OCI-LY3 (cell line): ENCODE measurements at regions not wholly inside any gene's neighbourhood (a gene's known extent, or its start where the extent isn't known, plus 50 kb on each side); places are given as distances from the start of the nearest gene placed in this dataset.

Experiments
- H2AFZ ChIP-seq: fragments of 200-600, 300-600 bp; shearing (Covaris generic); 2 replicates; pipeline ENCODE4 v1.6.0; 2014; ENCODE audit warnings: antibody characterized with exemption, low read depth, low read length
- H3K27ac ChIP-seq: fragments of 200-600, 300-600 bp; sonication (generic); 2 replicates; pipeline ENCODE4 v1.5.1; 2014; ENCODE audit warnings: mild to moderate bottlenecking, low read length, moderate library complexity, mixed read lengths
- H3K27me3 ChIP-seq: fragments of 200-600, 300-600 bp; sonication (generic); 2 replicates; pipeline ENCODE4 v1.6.1; 2014; ENCODE audit warnings: low read depth, low read length, mixed read lengths
- H3K36me3 ChIP-seq: fragments of 200-600, 300-600 bp; sonication (generic); replicated peaks from 2 replicates; pipeline ENCODE3; 2014; ENCODE audit warnings: low read depth, low read length, mixed read lengths
- H3K4me1 ChIP-seq: fragments of 300-600, 200-600 bp; sonication (generic); 2 replicates; pipeline ENCODE4 v1.6.1; 2014; ENCODE audit warnings: low read length, mixed read lengths
- H3K4me2 ChIP-seq: fragments of 200-600, 300-600 bp; sonication (generic); 2 replicates; pipeline ENCODE4 v1.6.1; 2014; ENCODE audit warnings: low read length, mixed read lengths
- H3K4me3 ChIP-seq: fragments of 300-600, 200-600 bp; sonication (generic); 2 replicates; pipeline ENCODE4 v1.5.1; 2014; ENCODE audit warnings: antibody characterized with exemption, mild to moderate bottlenecking, low read length, moderate library complexity
- H3K79me2 ChIP-seq: fragments of 300-600, 200-600 bp; shearing (Covaris generic); 2 replicates; pipeline ENCODE4 v1.6.1; 2014; ENCODE audit warnings: mild to moderate bottlenecking, low read length, mixed read lengths
- H3K9ac ChIP-seq: fragments of 300-600, 200-600 bp; shearing (Covaris generic); 2 replicates; pipeline ENCODE4 v1.6.0; 2014; ENCODE audit warnings: mild to moderate bottlenecking, low read length, moderate library complexity
- H3K9me3 ChIP-seq: fragments of 200-600, 300-600 bp; shearing (Covaris generic); 2 replicates; pipeline ENCODE4 v1.6.1; 2014; ENCODE audit warnings: low read length, mixed read lengths; ENCODE audit not compliant: insufficient read depth
- H4K20me1 ChIP-seq: fragments of 200-600, 300-600 bp; sonication (generic); 2 replicates; pipeline ENCODE4 v1.6.1; 2016; ENCODE audit warnings: low read length, mixed read lengths; ENCODE audit not compliant: insufficient read depth
- EZH2phosphoT487 ChIP-seq: fragments of 200-600 bp; shearing (Covaris generic); IDR thresholded peaks from 2 replicates; pipeline ENCODE4 v1.6.1; 2018; ENCODE audit warnings: antibody characterized with exemption, mixed run types, low read depth
- TF ChIP-seq, protein P1 (sequence below): fragments of 200-600, 300-600 bp; sonication (generic); IDR thresholded peaks from 2 replicates; pipeline ENCODE4 v1.5.1; 2014; ENCODE audit warnings: antibody characterized with exemption, low read length, low read depth

DNA sequence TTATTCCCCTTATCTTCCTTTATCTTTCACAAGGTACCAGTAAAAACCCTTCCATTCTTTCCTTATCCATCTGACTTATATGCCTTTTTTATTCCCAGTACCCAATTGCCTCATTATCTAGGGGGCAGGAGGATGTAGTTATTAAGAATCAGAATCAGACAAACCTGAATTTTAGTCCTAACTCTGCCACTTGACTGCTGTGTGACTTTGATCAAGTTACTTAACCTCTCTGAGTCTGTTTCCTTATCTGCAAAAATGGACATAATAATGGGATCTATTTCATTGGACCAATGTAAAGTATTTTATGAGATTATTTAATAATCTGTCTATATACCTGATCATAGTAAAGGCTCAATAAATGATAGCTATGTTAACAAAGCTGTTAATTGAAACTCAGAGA is 59.6 kb upstream of the SIX3 start:
- no peaks in the 10 kb centered on the region for H3K36me3 ChIP-seq
- no peak overlapping the region for H2AFZ ChIP-seq
- H3K9me3 ChIP-seq, result no peaks in the 10 kb centered on the region
- peaks cover 17% of the 10 kb centered on the region; the same call in 1 of the 2 replicates for H3K27me3 ChIP-seq
- TF ChIP-seq, protein P1, sequence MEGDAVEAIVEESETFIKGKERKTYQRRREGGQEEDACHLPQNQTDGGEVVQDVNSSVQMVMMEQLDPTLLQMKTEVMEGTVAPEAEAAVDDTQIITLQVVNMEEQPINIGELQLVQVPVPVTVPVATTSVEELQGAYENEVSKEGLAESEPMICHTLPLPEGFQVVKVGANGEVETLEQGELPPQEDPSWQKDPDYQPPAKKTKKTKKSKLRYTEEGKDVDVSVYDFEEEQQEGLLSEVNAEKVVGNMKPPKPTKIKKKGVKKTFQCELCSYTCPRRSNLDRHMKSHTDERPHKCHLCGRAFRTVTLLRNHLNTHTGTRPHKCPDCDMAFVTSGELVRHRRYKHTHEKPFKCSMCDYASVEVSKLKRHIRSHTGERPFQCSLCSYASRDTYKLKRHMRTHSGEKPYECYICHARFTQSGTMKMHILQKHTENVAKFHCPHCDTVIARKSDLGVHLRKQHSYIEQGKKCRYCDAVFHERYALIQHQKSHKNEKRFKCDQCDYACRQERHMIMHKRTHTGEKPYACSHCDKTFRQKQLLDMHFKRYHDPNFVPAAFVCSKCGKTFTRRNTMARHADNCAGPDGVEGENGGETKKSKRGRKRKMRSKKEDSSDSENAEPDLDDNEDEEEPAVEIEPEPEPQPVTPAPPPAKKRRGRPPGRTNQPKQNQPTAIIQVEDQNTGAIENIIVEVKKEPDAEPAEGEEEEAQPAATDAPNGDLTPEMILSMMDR, result no peak
- TF ChIP-seq EZH2phosphoT487, result no peak
- H3K79me2 ChIP-seq, result no peaks in the 10 kb centered on the region
- no peaks in the 10 kb centered on the region for H4K20me1 ChIP-seq
- no peak overlapping the region for H3K9ac ChIP-seq
- no peaks in the 10 kb centered on the region for H3K4me1 ChIP-seq
- H3K4me3 ChIP-seq, result no peak overlapping the region
- H3K4me2 ChIP-seq, result no peak overlapping the region
- H3K27ac ChIP-seq, result no peak overlapping the region

DNA sequence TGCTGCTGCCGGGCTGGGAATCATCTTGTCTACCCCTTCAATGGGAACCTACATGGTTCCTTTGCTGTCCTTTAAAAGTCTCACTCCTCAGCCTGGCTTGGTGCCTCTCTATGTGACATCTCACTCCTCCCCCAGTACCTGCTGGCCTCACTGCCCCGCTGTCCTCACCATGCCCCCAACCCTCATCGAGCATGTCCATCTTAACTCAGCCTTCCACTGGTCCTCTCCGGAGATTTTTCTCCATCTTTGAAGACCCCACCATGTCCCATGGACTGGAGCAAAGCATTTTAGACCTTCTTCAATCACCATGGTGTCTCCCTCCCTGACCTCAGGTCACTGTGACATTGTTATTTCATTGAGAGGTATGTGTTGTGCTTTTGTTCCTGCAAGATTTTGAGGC is 58.1 kb upstream of the SIX3 start:
- H3K9me3 ChIP-seq, result no peaks in the 10 kb centered on the region
- H3K79me2 ChIP-seq, result no peaks in the 10 kb centered on the region
- no peaks in the 10 kb centered on the region for H3K36me3 ChIP-seq
- no peak overlapping the region for H2AFZ ChIP-seq
- no peak overlapping the region for H3K4me3 ChIP-seq
- H3K27ac ChIP-seq, result no peak overlapping the region
- TF ChIP-seq, protein P1, result no peak
- TF ChIP-seq EZH2phosphoT487, result no peak
- peaks cover 17% of the 10 kb centered on the region; the same call in 1 of the 2 replicates for H3K27me3 ChIP-seq
- no peaks in the 10 kb centered on the region for H4K20me1 ChIP-seq
- no peaks in the 10 kb centered on the region for H3K4me1 ChIP-seq
- no peak overlapping the region for H3K9ac ChIP-seq
- H3K4me2 ChIP-seq, result no peak overlapping the region

DNA sequence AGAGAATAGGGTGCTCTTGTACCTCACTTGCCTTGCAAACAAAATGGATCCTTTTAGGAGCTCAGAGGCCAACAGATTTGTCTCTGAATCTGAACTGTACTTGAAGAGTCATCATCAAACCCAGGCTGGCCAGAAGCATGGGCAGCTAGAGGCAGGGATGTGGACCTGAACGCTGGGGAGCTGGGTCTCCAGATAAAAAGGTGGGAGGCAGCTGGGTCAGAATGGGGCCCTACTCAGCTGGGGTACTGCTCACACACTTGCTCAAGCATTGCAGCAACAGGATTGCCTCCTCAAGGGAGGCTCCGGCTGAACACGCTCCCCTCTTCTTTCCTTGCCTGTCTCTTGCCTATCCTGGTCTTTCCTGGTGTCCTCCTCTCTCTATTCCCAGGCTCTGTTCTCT is 57.3 kb upstream of the SIX3 start:
- Histone ChIP-seq H3K9me3 (no peaks in the 10 kb centered on the region), H3K4me2 (no peak overlapping the region), H3K27me3 (peaks cover 17% of the 10 kb centered on the region; the same call in 1 of the 2 replicates), H3K79me2 (no peaks in the 10 kb centered on the region), H2AFZ (no peak overlapping the region), H3K4me3 (no peak overlapping the region), H3K9ac (no peak overlapping the region), H3K27ac (no peak overlapping the region), H4K20me1 (no peaks in the 10 kb centered on the region), H3K36me3 (no peaks in the 10 kb centered on the region), H3K4me1 (no peaks in the 10 kb centered on the region)
- TF ChIP-seq, protein P1, result no peak
- TF ChIP-seq EZH2phosphoT487, result no peak

DNA sequence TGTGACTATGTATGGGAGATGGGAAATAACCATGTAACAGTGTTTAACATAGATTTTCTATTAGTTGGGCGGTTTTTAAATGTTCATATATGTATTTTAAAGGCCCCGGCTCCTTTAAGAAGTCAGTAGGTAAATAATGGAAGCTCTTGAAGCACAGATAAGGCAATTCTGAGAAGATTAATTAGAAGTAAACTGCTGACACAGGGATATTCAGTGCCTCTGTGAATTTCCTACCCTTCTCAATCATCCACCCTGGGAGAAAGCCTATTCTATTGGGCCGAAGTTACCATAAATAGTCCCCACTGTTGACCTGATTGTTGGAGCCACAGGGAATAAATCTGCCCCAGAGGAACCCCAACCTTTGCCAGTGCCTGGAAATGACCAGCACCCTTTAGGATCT is 56.8 kb upstream of the SIX3 start:
- peaks cover 17% of the 10 kb centered on the region; the same call in 1 of the 2 replicates for H3K27me3 ChIP-seq
- TF ChIP-seq, protein P1, result no peak
- no peak for TF ChIP-seq EZH2phosphoT487
- H3K4me1 ChIP-seq, result no peaks in the 10 kb centered on the region
- no peak overlapping the region for H3K4me2 ChIP-seq
- no peak overlapping the region for H3K27ac ChIP-seq
- H3K9ac ChIP-seq, result no peak overlapping the region
- H3K4me3 ChIP-seq, result no peak overlapping the region
- no peaks in the 10 kb centered on the region for H3K79me2 ChIP-seq
- H3K36me3 ChIP-seq, result no peaks in the 10 kb centered on the region
- no peaks in the 10 kb centered on the region for H4K20me1 ChIP-seq
- H3K9me3 ChIP-seq, result 0 out of 2 replicates have a peak, but pooled peaks cover under 1% of the 10 kb centered on the region
- H2AFZ ChIP-seq, result no peak overlapping the region
